ENCODE measurements at regions not wholly inside any gene's neighbourhood (a gene's known extent, or its start where the extent isn't known, plus 50 kb on each side); places are given as distances from the start of the nearest gene placed in this dataset.

DNA sequence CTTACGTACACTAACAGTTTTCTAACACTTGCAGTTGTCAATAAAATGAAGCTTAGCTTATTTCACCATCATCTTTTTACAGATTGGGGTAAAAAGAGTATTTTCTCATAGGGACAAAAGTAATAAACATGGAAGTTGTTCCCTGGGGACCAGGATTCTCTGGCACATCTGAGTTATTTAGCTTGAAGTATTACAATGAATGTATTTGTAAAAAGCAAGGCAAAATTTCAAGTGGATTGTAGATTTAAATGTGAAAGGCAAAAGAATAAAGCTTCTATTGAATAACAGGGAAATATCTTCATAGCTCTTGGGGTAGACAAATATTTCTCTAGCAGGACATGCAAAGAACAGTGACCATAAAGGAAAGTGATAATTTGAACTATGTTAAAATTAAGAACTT lies 260.0 kb upstream of the ECI2 start:
- TF ChIP-seq, protein P1, sequence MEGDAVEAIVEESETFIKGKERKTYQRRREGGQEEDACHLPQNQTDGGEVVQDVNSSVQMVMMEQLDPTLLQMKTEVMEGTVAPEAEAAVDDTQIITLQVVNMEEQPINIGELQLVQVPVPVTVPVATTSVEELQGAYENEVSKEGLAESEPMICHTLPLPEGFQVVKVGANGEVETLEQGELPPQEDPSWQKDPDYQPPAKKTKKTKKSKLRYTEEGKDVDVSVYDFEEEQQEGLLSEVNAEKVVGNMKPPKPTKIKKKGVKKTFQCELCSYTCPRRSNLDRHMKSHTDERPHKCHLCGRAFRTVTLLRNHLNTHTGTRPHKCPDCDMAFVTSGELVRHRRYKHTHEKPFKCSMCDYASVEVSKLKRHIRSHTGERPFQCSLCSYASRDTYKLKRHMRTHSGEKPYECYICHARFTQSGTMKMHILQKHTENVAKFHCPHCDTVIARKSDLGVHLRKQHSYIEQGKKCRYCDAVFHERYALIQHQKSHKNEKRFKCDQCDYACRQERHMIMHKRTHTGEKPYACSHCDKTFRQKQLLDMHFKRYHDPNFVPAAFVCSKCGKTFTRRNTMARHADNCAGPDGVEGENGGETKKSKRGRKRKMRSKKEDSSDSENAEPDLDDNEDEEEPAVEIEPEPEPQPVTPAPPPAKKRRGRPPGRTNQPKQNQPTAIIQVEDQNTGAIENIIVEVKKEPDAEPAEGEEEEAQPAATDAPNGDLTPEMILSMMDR (IDR thresholded peaks at IDR 0.05; ENCODE audit: low read depth, low read length, missing control alignments) = no peak

DNA sequence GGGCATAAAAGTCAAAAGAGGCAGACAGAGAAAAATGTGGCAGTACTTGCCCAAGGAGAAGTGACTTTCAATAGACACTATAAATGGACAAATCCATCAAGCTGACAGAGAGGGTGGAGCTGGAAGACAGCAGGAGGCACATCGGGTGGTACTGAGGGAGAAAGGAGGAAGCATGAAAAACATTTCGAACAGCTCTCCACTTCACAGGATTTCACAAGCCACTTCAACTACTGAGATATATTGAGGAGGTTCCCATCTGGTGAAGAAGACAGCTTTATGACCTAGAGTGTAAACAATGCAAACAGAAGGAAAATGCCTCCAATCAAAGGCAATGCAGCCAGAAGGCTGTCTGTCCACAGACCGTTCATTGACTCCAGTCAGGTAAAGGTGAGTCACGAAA lies 259.4 kb upstream of the ECI2 start:
- DNase-seq (ENCODE audit: low read depth) = no peak
- TF ChIP-seq, protein P1 (IDR thresholded peaks at IDR 0.05; ENCODE audit: low read depth, low read length, missing control alignments) = no peak
- H3K4me3 ChIP-seq (ENCODE audit: low read depth, low read length) = no peak overlapping the region

More for the DNA sequence above, 260.0 kb upstream of the ECI2 start:
- DNase-seq (ENCODE audit: low read depth) = no peak
- H3K4me3 ChIP-seq (ENCODE audit: low read depth, low read length) = no peak overlapping the region

DNA sequence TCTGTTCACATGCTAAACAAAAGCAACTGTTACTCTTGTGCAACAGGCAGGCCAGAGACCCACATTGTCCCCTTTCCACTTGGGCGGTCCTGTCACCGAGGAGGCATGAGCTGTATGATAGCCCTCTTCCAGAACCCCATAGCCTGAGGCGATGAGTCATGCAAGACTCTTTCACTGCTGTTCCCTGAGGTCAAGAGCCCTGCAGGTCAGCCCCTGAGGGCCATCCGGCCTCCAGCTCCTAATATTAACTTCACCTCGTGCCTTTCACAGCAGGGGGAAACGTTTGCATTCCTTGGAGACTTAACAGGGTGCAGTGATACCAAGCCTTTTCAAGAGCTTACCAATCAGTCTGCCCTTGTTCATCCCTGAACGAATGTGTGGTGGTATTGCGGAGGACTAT lies 253.3 kb upstream of the ECI2 start:
- TF ChIP-seq, protein P1 (IDR thresholded peaks at IDR 0.05; ENCODE audit: low read depth, low read length, missing control alignments) = no peak
- DNase-seq (ENCODE audit: low read depth) = no peak
- no peak overlapping the region for H3K4me3 ChIP-seq (ENCODE audit: low read depth, low read length)

DNA sequence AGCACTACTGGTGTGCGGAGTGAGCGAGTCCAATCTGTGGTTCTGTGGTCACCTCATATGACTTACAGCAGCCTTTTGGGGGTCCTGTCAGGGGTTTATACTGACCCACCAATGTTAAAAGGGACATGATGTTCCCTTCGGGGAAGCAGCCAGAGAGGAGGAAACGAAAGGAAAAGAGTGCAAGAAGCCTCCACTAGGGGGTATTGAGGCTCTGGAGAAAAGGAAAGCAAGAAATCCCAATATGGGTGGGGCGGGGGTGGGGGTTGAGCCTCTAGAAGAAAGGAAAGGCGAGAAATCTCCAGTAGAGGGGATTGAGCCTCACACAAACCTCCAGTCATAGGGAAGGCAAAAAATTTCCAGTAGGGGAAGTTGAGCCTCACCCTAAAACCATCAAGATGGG lies 249.3 kb upstream of the ECI2 start:
- no peak overlapping the region for H3K4me3 ChIP-seq (ENCODE audit: low read depth, low read length)
- DNase-seq (ENCODE audit: low read depth) = no peak
- TF ChIP-seq, protein P1 (IDR thresholded peaks at IDR 0.05; ENCODE audit: low read depth, low read length, missing control alignments) = no peak

DNA sequence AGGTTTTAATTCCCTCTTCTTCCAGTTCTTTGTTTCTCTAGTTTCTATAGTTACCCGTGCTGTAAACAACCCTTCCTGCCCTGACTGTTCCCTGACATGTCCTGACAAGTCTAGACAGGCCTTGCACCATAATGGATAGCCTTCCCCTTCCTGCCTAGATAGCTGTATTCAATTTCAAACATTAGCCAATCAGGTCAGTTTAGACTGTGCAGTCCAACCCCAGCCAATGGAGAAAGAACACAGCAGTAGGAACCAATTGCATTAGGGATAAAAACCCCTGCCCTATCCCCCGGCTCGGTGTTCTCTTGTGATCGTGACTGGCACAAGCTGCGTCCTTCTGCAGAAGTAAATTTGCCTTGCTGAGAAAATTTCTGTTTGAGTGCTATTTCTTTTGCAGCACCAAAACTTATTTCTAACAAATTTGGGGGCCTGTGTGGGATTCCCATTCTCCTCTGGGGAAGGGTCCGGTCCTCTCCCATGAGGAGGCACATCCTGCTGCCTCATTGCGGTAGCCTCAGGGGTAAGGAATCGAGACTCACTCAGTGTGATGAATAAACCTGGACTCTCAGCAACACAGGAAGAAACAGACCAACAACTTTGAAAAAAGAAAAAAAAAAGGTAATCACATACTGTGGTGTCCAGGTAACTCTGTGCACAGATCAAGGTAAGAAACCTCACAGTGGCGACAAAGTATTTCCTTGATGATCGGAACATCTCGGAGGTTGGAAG lies 248.7 kb upstream of the ECI2 start:
- no peak overlapping the region for H3K4me3 ChIP-seq (ENCODE audit: low read depth, low read length)
- TF ChIP-seq, protein P1 (IDR thresholded peaks at IDR 0.05; ENCODE audit: low read depth, low read length, missing control alignments) = no peak
- no peak for DNase-seq (ENCODE audit: low read depth)

DNA sequence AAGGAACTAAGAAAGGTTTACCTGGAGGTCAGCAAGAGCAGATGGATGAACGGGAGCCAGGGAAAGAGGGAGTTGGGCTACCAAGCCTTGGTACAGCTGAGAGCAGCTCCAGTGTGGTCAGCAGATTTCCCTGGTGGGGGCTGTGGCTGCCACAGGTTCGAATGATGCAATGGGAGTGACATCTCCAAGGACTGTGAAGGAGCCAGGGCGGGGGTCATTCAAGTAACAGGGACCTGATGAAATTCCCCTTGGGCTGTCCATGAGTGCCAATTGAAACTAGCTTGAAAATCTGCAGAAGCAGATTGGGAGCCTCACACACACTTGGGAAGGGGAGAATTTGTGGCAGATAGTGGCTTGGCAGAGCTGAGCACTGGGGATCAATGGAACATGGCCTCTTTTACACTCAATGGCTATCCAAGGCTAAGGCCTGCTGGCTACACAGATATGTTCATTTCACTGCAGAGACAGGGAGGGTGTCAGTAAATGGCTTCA lies 247.0 kb upstream of the ECI2 start:
- TF ChIP-seq, protein P1 (IDR thresholded peaks at IDR 0.05; ENCODE audit: low read depth, low read length, missing control alignments) = no peak
- no peak for DNase-seq (ENCODE audit: low read depth)
- H3K4me3 ChIP-seq (ENCODE audit: low read depth, low read length) = no peak overlapping the region

DNA sequence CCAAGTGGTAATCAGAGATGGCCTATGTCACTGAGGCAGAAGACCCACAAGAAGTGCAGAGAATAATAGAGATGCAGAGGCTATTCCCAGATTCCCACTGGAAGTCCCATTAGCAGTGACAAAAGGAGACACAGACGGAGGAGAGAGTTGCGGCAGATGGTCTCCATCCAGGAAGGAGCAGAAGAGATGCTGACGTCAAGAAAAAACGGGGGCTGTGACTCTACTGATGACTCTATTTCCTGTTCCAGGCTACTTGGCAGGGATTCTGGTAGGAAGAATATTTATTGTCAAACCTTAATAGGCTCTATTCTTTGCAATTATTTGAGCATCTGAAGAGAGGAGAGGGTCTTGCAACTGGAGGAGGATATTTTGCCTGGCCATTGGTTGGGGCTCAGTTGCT lies 246.0 kb upstream of the ECI2 start:
- H3K4me3 ChIP-seq (ENCODE audit: low read depth, low read length) = no peak overlapping the region
- DNase-seq (ENCODE audit: low read depth) = no peak
- TF ChIP-seq, protein P1 (IDR thresholded peaks at IDR 0.05; ENCODE audit: low read depth, low read length, missing control alignments) = no peak
